NCI-H524 (cell line): ENCODE measurements at regions not wholly inside any gene's neighbourhood (a gene's known extent, or its start where the extent isn't known, plus 50 kb on each side); places are given as distances from the start of the nearest gene placed in this dataset.
A peak's percentile ranks its signal among the peaks of the same experiment; 100 is the strongest.
"Not testable (repeated sequence)": the region's sequence is repeated elsewhere in the genome, so short reads cannot be mapped to it uniquely, and the experiment has no call there.

Experiments
- DNase-seq, 2 experiments: peaks; one replicate each; lab custom pipeline; 2025; lab: John Stamatoyannopoulos, UW

GRCh38 chr5:156200938-156201787 is 125.8 kb upstream of the SGCD start:
- no peak for DNase-seq

GRCh38 chr5:156201788-156202403 is 125.1 kb upstream of the SGCD start:
- no peak for DNase-seq

- DNase-seq: no peak
These were observed 118.7 kb upstream of the SGCD start for GRCh38 chr5:156208271-156208670.

- DNase-seq: no peak
These were observed 108.4 kb upstream of the SGCD start for GRCh38 chr5:156218367-156219158.

GRCh38 chr5:156219483-156220005 is 107.4 kb upstream of the SGCD start:
- DNase-seq: peak; percentile 38 to 93

GRCh38 chr5:156221816-156222215 is 105.1 kb upstream of the SGCD start:
- DNase-seq: peak; percentile 64 to 94

GRCh38 chr5:156223547-156223946 is 103.4 kb upstream of the SGCD start:
- no peak for DNase-seq

GRCh38 chr5:156226485-156226884 is 100.5 kb upstream of the SGCD start:
- DNase-seq: not testable (repeated sequence)

GRCh38 chr5:156230887-156231286 is 96.1 kb upstream of the SGCD start:
- DNase-seq: no peak

GRCh38 chr5:156232251-156232869 is 94.6 kb upstream of the SGCD start:
- no peak for DNase-seq

GRCh38 chr5:156237361-156237760 is 89.6 kb upstream of the SGCD start:
- DNase-seq: no peak

- DNase-seq: no peak
These were observed 87.2 kb upstream of the SGCD start for GRCh38 chr5:156239800-156240199.

- no peak for DNase-seq
These were observed 86.5 kb upstream of the SGCD start for GRCh38 chr5:156240414-156240813.

- no peak for DNase-seq
These were observed 85.7 kb upstream of the SGCD start for GRCh38 chr5:156241266-156241665.

GRCh38 chr5:156245895-156246294 is 81.1 kb upstream of the SGCD start:
- DNase-seq: no peak

GRCh38 chr5:156251076-156251475 is 75.9 kb upstream of the SGCD start:
- DNase-seq: no peak

- no peak for DNase-seq
These were observed 73.8 kb upstream of the SGCD start for GRCh38 chr5:156253130-156253529.

- no peak for DNase-seq
These were observed 72.8 kb upstream of the SGCD start for GRCh38 chr5:156254196-156254595.

- no peak for DNase-seq
These were observed 70.3 kb upstream of the SGCD start for GRCh38 chr5:156256642-156257041.

GRCh38 chr5:156258934-156259333 is 68.0 kb upstream of the SGCD start:
- peak in 1 of 2 experiments; percentile 63 for DNase-seq

- DNase-seq: peak; percentile 69 to 93
These were observed 67.3 kb upstream of the SGCD start for GRCh38 chr5:156259618-156260017.
